HL-60 (cell line): ENCODE measurements at regions not wholly inside any gene's neighbourhood (a gene's known extent, or its start where the extent isn't known, plus 50 kb on each side); places are given as distances from the start of the nearest gene placed in this dataset.

Experiments used
- GABPA ChIP-seq: IDR thresholded peaks from 2 replicates; pipeline ENCODE4 v1.6.1; 2012; ENCODE audit warnings: low read depth
- TF ChIP-seq, protein P1 (sequence below): IDR thresholded peaks from one replicate; pipeline ENCODE4 v1.5.1; 2011; ENCODE audit warnings: low read length, control low read depth, inconsistent platforms; ENCODE audit not compliant: insufficient read depth

DNA sequence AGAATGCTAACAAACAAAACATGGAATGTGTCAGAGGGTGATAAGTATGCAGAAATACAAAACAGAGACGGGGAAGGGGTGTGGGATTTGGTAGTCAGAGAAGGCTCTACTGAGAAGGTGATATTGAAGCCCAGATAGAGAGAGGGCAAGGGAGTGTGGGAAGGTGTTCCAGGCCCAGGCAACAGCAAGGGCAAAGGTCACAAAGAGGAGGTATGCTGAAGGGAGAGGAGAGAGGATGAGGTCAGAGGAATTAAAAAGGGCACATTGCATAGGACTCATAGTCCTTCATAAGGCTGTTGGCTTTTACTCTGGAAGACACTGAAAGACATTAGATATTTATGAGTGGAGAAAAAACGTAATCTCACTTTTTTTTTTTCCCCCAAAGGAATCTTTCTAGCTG, 82.6 kb upstream of the TNIP3 start:
- TF ChIP-seq, protein P1, sequence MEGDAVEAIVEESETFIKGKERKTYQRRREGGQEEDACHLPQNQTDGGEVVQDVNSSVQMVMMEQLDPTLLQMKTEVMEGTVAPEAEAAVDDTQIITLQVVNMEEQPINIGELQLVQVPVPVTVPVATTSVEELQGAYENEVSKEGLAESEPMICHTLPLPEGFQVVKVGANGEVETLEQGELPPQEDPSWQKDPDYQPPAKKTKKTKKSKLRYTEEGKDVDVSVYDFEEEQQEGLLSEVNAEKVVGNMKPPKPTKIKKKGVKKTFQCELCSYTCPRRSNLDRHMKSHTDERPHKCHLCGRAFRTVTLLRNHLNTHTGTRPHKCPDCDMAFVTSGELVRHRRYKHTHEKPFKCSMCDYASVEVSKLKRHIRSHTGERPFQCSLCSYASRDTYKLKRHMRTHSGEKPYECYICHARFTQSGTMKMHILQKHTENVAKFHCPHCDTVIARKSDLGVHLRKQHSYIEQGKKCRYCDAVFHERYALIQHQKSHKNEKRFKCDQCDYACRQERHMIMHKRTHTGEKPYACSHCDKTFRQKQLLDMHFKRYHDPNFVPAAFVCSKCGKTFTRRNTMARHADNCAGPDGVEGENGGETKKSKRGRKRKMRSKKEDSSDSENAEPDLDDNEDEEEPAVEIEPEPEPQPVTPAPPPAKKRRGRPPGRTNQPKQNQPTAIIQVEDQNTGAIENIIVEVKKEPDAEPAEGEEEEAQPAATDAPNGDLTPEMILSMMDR, result no peak
- no peak for TF ChIP-seq GABPA
